WI38 (cell line): ENCODE measurements at regions not wholly inside any gene's neighbourhood (a gene's known extent, or its start where the extent isn't known, plus 50 kb on each side); places are given as distances from the start of the nearest gene placed in this dataset.

Source experiments
- H3K4me3 ChIP-seq: 2 replicates; pipeline ENCODE4 v1.5.1; 2011; ENCODE audit warnings: low read depth, mild to moderate bottlenecking, control low read depth, low read length
- TF ChIP-seq, protein P1 (sequence below): IDR thresholded peaks from 2 replicates; pipeline ENCODE4 v1.5.1; 2012; ENCODE audit warnings: low read depth, mild to moderate bottlenecking, control low read depth, low read length

DNA sequence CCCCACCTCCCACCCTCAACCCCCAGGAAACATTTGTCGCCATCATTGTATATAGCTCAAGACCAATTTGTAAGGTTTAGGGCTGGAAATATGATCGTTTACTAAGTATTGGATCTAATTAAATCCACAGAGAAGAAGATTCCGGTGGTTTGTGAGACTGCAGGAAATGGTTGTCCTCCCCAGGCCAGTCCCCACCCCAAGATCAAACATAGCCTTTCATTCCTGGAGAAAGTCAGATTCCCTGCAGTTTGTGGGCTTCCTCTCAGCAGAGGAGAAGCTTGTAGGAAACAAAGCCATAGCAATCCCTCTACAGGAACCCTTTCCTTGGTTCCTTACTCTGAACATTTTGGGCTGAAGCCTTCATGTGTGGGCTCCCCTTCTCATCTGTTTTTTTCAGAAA is 79.2 kb upstream of the TBCA start:
- TF ChIP-seq, protein P1, sequence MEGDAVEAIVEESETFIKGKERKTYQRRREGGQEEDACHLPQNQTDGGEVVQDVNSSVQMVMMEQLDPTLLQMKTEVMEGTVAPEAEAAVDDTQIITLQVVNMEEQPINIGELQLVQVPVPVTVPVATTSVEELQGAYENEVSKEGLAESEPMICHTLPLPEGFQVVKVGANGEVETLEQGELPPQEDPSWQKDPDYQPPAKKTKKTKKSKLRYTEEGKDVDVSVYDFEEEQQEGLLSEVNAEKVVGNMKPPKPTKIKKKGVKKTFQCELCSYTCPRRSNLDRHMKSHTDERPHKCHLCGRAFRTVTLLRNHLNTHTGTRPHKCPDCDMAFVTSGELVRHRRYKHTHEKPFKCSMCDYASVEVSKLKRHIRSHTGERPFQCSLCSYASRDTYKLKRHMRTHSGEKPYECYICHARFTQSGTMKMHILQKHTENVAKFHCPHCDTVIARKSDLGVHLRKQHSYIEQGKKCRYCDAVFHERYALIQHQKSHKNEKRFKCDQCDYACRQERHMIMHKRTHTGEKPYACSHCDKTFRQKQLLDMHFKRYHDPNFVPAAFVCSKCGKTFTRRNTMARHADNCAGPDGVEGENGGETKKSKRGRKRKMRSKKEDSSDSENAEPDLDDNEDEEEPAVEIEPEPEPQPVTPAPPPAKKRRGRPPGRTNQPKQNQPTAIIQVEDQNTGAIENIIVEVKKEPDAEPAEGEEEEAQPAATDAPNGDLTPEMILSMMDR: no peak
- H3K4me3 ChIP-seq: no peak overlapping the region

DNA sequence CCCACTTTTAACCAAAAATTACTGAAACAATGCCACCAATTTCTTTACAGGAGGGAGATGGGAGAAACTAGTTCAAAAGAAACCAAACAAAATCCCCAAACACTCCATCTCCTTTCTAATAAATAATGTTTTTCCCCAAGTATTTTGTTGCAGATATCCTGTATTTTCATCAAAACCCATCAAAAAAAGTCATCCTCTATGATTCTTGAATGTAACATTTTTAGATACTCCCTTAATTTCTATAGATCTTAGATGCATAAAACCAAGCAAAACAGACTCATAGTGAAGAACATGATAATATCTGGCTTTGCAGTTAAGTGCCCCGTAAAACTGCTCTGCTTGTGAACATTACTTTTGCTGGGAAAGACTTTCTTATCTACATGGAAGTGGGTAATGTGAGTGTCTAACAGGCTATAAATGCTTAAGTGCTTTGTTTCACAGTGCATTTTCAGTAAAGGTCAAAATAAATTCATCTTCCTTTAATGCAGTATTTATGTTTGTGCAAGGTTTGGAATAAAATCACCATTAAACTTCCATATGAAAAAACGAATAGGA is 77.3 kb upstream of the TBCA start:
- no peak overlapping the region for H3K4me3 ChIP-seq
- TF ChIP-seq, protein P1: no peak

DNA sequence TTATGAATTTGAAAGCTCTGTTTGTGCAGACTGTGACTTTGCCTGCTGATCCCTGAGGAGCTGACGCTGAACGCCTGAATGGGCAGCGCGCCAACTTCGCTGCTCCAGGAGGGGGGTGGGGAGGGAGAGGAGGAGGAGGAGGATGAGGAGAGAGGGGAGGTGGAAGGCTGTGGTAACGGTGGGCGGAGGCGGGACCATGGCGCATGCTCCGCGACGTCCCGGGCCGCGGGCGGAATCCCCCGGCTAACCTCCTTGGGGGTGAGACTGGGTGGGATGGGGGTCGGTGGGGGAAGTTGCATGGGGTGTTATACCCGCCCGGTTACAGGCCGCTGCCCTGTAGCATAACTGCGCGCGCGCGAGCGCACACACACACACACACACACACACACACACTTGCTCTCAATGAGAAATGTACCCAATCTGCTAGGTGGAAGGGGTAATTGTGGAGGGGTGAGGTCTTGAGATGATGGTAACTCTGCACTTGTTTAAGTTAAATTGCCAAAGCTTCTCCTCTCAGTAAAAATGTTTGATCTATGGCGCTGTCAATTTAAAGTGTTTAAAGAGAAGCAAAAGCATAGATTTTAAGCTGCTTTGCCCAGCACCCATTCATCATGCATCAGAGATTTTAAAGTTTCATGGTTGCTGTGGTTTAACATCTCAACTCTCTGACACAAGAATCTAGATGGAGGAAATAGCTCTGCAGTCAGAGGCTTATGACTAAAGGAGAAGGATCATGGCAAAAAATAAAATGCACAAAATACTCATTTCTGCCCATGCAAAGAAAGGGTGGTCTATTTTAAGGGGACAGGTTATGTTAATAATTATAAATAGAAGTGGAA is 76.6 kb upstream of the TBCA start:
- TF ChIP-seq, protein P1: no peak
- peak overlapping the region; percentile 44 for H3K4me3 ChIP-seq

DNA sequence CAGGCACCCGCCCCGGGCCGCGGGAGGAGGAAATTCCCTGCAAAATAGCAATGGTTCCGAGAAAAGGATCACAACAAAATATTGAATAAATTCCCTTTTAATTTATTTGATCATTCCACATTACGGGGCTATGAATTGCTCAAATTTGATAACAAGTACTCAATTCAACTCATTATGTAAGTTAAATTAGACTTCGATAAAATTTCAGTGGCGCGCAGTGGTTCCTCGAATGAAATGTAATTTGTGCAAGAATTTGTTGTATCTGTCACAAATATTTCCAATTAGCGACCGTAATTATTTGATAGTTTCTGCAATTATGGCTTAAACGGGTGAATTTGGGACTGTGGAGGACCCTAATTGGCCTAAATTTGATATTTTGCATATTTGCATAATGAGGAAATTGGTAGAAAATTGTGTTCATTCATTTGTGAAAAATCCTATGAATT is 76.0 kb upstream of the TBCA start:
- TF ChIP-seq, protein P1: no peak
- H3K4me3 ChIP-seq: peak overlapping the region; percentile 44

DNA sequence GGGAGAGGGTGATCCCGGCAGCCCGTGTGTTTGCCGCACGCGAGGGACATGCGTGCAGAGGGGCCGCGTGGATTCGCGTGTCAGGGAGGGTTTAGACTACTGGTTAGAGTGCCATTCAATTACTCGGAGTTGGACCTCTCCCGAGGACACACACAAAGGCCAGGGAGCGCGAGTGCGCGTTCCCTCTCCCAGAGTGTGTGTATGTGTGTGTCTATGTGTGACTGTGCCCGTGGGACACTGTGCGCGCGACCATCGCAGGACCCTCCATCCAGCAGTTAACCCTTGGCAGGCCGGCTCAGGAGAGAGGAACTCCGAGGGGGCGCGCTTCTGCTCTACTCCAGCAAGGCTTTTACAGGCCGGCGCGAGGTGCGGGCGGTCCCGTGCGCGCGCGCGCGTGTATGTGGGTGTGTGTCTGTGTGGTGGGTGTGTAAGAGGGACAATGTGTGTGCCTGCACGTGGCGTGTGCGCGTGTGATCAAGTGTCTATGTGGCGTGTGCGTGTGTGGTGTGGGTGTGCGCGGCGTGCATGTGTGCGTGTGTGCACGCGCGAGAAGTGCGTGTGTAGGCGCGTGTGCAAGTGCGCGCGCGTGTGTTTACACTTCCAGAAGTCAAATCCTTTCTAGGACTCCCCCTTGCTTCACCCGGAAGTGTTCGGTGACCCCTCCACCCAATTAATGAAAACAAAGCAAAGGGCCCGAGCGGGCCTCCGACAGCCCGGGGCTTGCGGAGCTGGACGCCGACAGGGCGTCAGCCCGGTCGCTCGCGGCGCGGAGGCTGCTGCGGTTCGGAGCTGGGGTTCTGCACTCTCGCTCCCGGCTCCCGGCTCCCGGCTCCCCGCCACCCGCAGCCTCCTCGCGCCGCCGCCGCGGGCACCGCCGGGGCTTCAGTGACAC is 75.3 kb upstream of the TBCA start:
- peak overlapping the region; percentile 44 for H3K4me3 ChIP-seq
- TF ChIP-seq, protein P1: no peak

DNA sequence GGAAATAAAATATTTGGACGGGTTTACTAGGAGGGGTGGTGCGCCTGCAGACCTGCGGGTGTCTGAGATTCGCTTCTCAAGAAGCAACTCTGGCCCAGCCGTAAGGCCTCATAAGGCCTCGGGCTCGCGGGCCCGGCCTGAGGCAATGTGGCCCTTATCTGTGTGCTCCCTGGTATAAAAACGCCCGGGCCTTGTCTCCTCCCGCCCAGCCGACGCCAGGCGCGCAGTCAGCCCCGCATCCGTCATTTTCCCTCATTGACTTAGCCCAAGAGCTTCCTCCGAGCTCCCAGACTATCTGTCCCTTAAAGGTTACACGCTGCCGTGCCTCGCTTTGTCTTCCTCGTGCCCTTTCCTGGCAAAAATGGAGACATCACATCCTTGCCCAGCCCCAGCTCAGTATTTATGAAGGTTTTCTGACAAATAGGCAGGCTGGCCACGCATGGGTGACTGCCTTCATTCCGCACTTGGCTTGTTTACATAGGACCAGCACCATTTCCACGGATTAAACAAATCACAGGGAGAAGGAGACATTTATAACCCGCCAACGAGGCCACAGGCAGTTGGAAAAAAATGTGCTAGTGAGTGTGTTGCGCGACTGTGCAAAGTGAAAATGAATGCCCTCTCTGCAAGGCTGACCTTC is 74.5 kb upstream of the TBCA start:
- H3K4me3 ChIP-seq: no peak overlapping the region
- TF ChIP-seq, protein P1: no peak
